GM23338 (cell line): ENCODE measurements at regions not wholly inside any gene's neighbourhood (a gene's known extent, or its start where the extent isn't known, plus 50 kb on each side); places are given as distances from the start of the nearest gene placed in this dataset.

Experiments used
- ATAC-seq: fragments of 200-7000 bp; cut with Tn5 transposase; 3 replicates; pipeline ENCODE4 v1.9.1; 2020
- DNase-seq: peaks from one replicate; pipeline ENCODE4 v3.0.0-alpha.2; 2015; ENCODE audit warnings: low spot score
- H2AFZ ChIP-seq: fragments of 200-600 bp; sonication (generic); 2 replicates; pipeline ENCODE4 v1.8.0; 2016; ENCODE audit warnings: antibody characterized with exemption, mild to moderate bottlenecking, moderate library complexity
- H3F3A ChIP-seq: fragments of 200-600 bp; sonication (generic); replicated peaks from 2 replicates; pipeline ENCODE4 v1.8.0; 2017; ENCODE audit warnings: antibody characterized with exemption, mixed run types, low read depth
- H3K27ac ChIP-seq: fragments of 200-600 bp; sonication (generic); 2 replicates; pipeline ENCODE4 v1.6.1; 2016; ENCODE audit warnings: low read depth
- H3K27me3 ChIP-seq: fragments of 200-600 bp; sonication (generic); 2 replicates; pipeline ENCODE4 v1.8.0; 2016; ENCODE audit warnings: mild to moderate bottlenecking, mixed run types, moderate library complexity; ENCODE audit not compliant: insufficient read depth
- H3K36me3 ChIP-seq: fragments of 200-600 bp; sonication (generic); 2 replicates; pipeline ENCODE4 v1.8.0; 2016; ENCODE audit warnings: mild to moderate bottlenecking; ENCODE audit not compliant: insufficient read depth
- H3K4me1 ChIP-seq: fragments of 200-600 bp; sonication (generic); 2 replicates; pipeline ENCODE4 v1.8.0; 2016; ENCODE audit warnings: mild to moderate bottlenecking, moderate library complexity; ENCODE audit not compliant: insufficient read depth
- H3K4me2 ChIP-seq: fragments of 200-600 bp; sonication (generic); 2 replicates; pipeline ENCODE4 v1.7.1; 2017; ENCODE audit warnings: mixed run types
- H3K4me3 ChIP-seq: fragments of 200-600 bp; sonication (generic); 2 replicates; pipeline ENCODE4 v1.6.1; 2016; ENCODE audit warnings: mixed run types
- H3K79me2 ChIP-seq: fragments of 200-600 bp; sonication (generic); replicated peaks from 2 replicates; pipeline ENCODE4 v1.8.0; 2017; ENCODE audit warnings: mild to moderate bottlenecking; ENCODE audit not compliant: insufficient read depth
- H3K9me2 ChIP-seq: fragments of 200-600 bp; sonication (generic); 2 replicates; pipeline ENCODE4 v1.8.0; 2017; ENCODE audit not compliant: insufficient read depth
- H4K20me1 ChIP-seq: fragments of 200-600 bp; sonication (generic); replicated peaks from 2 replicates; pipeline ENCODE4 v1.8.0; 2017; ENCODE audit warnings: mild to moderate bottlenecking; ENCODE audit not compliant: insufficient read depth
- H3K27ac Mint-ChIP-seq: 2 replicates; pipeline ENCODE4 v1.8.0; 2020; ENCODE audit warnings: inconsistent platforms, mild to moderate bottlenecking, moderate library complexity, mixed read lengths
- H3K27me3 Mint-ChIP-seq: 3 replicates; pipeline ENCODE4 v1.8.0; 2022; ENCODE audit warnings: low read depth, mild to moderate bottlenecking, moderate library complexity, mixed read lengths, inconsistent platforms; ENCODE audit not compliant: insufficient read depth, poor library complexity
- H3K36me3 Mint-ChIP-seq: 3 replicates; pipeline ENCODE4 v1.8.0; 2021; ENCODE audit warnings: low read depth, mild to moderate bottlenecking, inconsistent platforms, moderate library complexity, mixed read lengths
- H3K4me1 Mint-ChIP-seq: 3 replicates; pipeline ENCODE4 v1.8.0; 2020; ENCODE audit warnings: mild to moderate bottlenecking, inconsistent platforms, mixed read lengths
- H3K4me3 Mint-ChIP-seq: 3 replicates; pipeline ENCODE4 v1.8.0; 2021; ENCODE audit warnings: moderate library complexity, mild to moderate bottlenecking, inconsistent platforms, mixed read lengths
- H3K9me3 Mint-ChIP-seq: 3 replicates; pipeline ENCODE4 v1.8.0; 2020; ENCODE audit warnings: moderate library complexity, mild to moderate bottlenecking, inconsistent platforms, mixed read lengths
- CREB1 ChIP-seq: fragments of 250-450 bp; sonication (Bioruptor Pico); IDR thresholded peaks from 2 replicates; pipeline ENCODE4 v1.5.0; 2020; ENCODE audit warnings: low read depth, mild to moderate bottlenecking, moderate library complexity
- EZH2 ChIP-seq: fragments of 200-600 bp; sonication (generic); IDR thresholded peaks from one replicate; pipeline ENCODE4 v1.8.0; 2017; ENCODE audit warnings: antibody characterized with exemption, mild to moderate bottlenecking, low read depth; ENCODE audit not compliant: unreplicated experiment
- EZH2phosphoT487 ChIP-seq: fragments of 200-600 bp; sonication (generic); IDR thresholded peaks from one replicate; pipeline ENCODE4 v1.8.1; 2018; ENCODE audit warnings: antibody characterized with exemption; ENCODE audit not compliant: unreplicated experiment
- JUNB ChIP-seq: IDR thresholded peaks from one replicate; pipeline ENCODE4 v1.6.1; 2016; ENCODE audit warnings: antibody characterized with exemption; ENCODE audit not compliant: unreplicated experiment
- NANOG ChIP-seq: IDR thresholded peaks from 2 replicates; pipeline ENCODE4 v1.6.1; 2016; ENCODE audit warnings: antibody characterized with exemption, borderline replicate concordance
- POLR2AphosphoS5 ChIP-seq: IDR thresholded peaks from 2 replicates; pipeline ENCODE4 v1.6.1; 2016; ENCODE audit warnings: antibody characterized with exemption, low read depth
- STAT1 ChIP-seq: IDR thresholded peaks from one replicate; pipeline ENCODE4 v1.6.1; 2016; ENCODE audit warnings: antibody characterized with exemption; ENCODE audit not compliant: unreplicated experiment
- ZNF114 ChIP-seq: fragments of 250-450 bp; sonication (Bioruptor Pico); IDR thresholded peaks from 2 replicates; pipeline ENCODE4 v1.5.0; 2020; ENCODE audit warnings: mild to moderate bottlenecking, moderate library complexity
- ZNF331 ChIP-seq: fragments of 250-450 bp; sonication (Bioruptor Pico); IDR thresholded peaks from 2 replicates; pipeline ENCODE4 v1.5.0; 2020; ENCODE audit warnings: low read depth, mild to moderate bottlenecking, moderate library complexity
- TF ChIP-seq, protein P1 (sequence below): IDR thresholded peaks from one replicate; pipeline ENCODE4 v1.6.1; 2018; ENCODE audit warnings: antibody characterized with exemption; ENCODE audit not compliant: unreplicated experiment
- TF ChIP-seq, protein P2 (sequence below), 2 experiments: fragments of 200-600 bp in 1 of 2; sonication (generic) in 1 of 2; conservative IDR thresholded peaks; 2 replicates each; pipeline versions ENCODE4 v1.5.1 to v1.6.1; 2016 to 2017; ENCODE audit warnings: antibody characterized with exemption in 2 of 2, low read depth in 2 of 2, mild to moderate bottlenecking in 2 of 2, moderate library complexity in 1 of 2
- TF ChIP-seq, protein P3 (sequence below): fragments of 250-450 bp; sonication (Bioruptor Pico); IDR thresholded peaks from 2 replicates; pipeline ENCODE4 v1.5.0; 2020; ENCODE audit warnings: mild to moderate bottlenecking, moderate library complexity
- TF ChIP-seq, protein P4 (sequence below): IDR thresholded peaks from 2 replicates; pipeline ENCODE4 v1.6.1; 2016; ENCODE audit warnings: antibody characterized with exemption

DNA sequence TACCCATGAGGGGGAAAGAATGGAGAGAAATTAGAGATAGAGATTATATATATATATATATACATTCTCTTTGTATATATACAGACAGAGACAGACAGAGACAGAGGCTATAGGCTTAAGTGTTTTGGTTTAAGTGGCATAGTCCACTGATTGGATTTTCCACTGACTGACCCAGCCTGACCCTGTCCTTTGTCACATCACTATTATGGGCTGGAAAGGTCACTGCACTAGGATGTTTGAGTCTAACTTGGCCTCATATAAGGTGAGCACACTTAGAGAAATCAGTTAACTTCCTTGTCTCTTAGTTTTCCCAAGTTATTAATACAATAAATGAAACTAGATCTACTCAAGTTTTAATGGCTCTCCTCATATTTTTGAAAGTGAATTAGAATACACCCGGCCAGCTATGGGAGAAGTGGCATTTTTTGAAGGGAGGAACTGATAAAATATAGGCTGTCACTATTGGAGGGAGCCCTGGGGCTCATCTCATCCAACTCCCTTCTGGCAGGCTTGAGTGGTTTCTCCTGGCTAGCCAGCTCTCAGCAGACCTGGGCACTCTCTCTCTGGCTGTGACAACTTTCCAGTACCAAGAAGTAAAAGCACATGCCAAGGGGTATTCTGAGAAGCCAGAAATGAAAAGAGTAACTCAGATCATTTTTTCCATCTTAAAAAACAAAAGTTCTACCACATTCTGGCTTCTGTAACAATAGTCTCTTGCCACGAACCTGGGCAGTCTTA lies 455.6 kb upstream of the ANKRD30A start:
- no peaks in the 10 kb centered on the region for H3F3A ChIP-seq
- no peak overlapping the region for H3K27ac ChIP-seq
- H3K27ac Mint-ChIP-seq, result no peak overlapping the region
- H3K4me3 Mint-ChIP-seq, result no peak overlapping the region
- H3K9me2 ChIP-seq, result no peaks in the 10 kb centered on the region
- no peak for ATAC-seq
- no peaks in the 10 kb centered on the region; the same call in 2 of the 3 replicates for H3K9me3 Mint-ChIP-seq
- no peaks in the 10 kb centered on the region for H3K36me3 Mint-ChIP-seq
- no peak for DNase-seq
- no peak overlapping the region for H3K4me3 ChIP-seq
- H3K27me3 Mint-ChIP-seq, result peaks cover 7% of the 10 kb centered on the region
- H3K36me3 ChIP-seq, result no peaks in the 10 kb centered on the region
- H2AFZ ChIP-seq, result no peak overlapping the region
- TF ChIP-seq, protein P1, sequence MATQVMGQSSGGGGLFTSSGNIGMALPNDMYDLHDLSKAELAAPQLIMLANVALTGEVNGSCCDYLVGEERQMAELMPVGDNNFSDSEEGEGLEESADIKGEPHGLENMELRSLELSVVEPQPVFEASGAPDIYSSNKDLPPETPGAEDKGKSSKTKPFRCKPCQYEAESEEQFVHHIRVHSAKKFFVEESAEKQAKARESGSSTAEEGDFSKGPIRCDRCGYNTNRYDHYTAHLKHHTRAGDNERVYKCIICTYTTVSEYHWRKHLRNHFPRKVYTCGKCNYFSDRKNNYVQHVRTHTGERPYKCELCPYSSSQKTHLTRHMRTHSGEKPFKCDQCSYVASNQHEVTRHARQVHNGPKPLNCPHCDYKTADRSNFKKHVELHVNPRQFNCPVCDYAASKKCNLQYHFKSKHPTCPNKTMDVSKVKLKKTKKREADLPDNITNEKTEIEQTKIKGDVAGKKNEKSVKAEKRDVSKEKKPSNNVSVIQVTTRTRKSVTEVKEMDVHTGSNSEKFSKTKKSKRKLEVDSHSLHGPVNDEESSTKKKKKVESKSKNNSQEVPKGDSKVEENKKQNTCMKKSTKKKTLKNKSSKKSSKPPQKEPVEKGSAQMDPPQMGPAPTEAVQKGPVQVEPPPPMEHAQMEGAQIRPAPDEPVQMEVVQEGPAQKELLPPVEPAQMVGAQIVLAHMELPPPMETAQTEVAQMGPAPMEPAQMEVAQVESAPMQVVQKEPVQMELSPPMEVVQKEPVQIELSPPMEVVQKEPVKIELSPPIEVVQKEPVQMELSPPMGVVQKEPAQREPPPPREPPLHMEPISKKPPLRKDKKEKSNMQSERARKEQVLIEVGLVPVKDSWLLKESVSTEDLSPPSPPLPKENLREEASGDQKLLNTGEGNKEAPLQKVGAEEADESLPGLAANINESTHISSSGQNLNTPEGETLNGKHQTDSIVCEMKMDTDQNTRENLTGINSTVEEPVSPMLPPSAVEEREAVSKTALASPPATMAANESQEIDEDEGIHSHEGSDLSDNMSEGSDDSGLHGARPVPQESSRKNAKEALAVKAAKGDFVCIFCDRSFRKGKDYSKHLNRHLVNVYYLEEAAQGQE, result no peak
- TF ChIP-seq NANOG, result no peak
- TF ChIP-seq CREB1, result no peak
- TF ChIP-seq, protein P2, sequence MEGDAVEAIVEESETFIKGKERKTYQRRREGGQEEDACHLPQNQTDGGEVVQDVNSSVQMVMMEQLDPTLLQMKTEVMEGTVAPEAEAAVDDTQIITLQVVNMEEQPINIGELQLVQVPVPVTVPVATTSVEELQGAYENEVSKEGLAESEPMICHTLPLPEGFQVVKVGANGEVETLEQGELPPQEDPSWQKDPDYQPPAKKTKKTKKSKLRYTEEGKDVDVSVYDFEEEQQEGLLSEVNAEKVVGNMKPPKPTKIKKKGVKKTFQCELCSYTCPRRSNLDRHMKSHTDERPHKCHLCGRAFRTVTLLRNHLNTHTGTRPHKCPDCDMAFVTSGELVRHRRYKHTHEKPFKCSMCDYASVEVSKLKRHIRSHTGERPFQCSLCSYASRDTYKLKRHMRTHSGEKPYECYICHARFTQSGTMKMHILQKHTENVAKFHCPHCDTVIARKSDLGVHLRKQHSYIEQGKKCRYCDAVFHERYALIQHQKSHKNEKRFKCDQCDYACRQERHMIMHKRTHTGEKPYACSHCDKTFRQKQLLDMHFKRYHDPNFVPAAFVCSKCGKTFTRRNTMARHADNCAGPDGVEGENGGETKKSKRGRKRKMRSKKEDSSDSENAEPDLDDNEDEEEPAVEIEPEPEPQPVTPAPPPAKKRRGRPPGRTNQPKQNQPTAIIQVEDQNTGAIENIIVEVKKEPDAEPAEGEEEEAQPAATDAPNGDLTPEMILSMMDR (conservative IDR thresholded peaks at IDR 0.05; ENCODE audit: low read depth in 2 of 2), result no peak
- no peak for TF ChIP-seq STAT1
- TF ChIP-seq, protein P3, sequence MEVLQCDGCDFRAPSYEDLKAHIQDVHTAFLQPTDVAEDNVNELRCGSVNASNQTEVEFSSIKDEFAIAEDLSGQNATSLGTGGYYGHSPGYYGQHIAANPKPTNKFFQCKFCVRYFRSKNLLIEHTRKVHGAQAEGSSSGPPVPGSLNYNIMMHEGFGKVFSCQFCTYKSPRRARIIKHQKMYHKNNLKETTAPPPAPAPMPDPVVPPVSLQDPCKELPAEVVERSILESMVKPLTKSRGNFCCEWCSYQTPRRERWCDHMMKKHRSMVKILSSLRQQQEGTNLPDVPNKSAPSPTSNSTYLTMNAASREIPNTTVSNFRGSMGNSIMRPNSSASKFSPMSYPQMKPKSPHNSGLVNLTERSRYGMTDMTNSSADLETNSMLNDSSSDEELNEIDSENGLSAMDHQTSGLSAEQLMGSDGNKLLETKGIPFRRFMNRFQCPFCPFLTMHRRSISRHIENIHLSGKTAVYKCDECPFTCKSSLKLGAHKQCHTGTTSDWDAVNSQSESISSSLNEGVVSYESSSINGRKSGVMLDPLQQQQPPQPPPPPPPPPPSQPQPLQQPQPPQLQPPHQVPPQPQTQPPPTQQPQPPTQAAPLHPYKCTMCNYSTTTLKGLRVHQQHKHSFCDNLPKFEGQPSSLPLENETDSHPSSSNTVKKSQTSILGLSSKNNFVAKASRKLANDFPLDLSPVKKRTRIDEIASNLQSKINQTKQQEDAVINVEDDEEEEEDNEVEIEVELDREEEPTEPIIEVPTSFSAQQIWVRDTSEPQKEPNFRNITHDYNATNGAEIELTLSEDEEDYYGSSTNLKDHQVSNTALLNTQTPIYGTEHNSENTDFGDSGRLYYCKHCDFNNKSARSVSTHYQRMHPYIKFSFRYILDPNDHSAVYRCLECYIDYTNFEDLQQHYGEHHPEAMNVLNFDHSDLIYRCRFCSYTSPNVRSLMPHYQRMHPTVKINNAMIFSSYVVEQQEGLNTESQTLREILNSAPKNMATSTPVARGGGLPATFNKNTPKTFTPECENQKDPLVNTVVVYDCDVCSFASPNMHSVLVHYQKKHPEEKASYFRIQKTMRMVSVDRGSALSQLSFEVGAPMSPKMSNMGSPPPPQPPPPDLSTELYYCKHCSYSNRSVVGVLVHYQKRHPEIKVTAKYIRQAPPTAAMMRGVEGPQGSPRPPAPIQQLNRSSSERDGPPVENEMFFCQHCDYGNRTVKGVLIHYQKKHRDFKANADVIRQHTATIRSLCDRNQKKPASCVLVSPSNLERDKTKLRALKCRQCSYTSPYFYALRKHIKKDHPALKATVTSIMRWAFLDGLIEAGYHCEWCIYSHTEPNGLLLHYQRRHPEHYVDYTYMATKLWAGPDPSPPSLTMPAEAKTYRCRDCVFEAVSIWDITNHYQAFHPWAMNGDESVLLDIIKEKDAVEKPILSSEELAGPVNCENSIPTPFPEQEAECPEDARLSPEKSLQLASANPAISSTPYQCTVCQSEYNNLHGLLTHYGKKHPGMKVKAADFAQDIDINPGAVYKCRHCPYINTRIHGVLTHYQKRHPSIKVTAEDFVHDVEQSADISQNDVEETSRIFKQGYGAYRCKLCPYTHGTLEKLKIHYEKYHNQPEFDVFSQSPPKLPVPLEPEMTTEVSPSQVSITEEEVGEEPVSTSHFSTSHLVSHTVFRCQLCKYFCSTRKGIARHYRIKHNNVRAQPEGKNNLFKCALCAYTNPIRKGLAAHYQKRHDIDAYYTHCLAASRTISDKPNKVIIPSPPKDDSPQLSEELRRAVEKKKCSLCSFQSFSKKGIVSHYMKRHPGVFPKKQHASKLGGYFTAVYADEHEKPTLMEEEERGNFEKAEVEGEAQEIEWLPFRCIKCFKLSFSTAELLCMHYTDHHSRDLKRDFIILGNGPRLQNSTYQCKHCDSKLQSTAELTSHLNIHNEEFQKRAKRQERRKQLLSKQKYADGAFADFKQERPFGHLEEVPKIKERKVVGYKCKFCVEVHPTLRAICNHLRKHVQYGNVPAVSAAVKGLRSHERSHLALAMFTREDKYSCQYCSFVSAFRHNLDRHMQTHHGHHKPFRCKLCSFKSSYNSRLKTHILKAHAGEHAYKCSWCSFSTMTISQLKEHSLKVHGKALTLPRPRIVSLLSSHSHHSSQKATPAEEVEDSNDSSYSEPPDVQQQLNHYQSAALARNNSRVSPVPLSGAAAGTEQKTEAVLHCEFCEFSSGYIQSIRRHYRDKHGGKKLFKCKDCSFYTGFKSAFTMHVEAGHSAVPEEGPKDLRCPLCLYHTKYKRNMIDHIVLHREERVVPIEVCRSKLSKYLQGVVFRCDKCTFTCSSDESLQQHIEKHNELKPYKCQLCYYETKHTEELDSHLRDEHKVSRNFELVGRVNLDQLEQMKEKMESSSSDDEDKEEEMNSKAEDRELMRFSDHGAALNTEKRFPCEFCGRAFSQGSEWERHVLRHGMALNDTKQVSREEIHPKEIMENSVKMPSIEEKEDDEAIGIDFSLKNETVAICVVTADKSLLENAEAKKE (CRISPR knock-in tag), result no peak
- no peak for TF ChIP-seq EZH2
- no peak for TF ChIP-seq POLR2AphosphoS5
- TF ChIP-seq JUNB, result no peak
- TF ChIP-seq EZH2phosphoT487, result no peak
- no peak for TF ChIP-seq ZNF331 (CRISPR knock-in tag)
- TF ChIP-seq, protein P4, sequence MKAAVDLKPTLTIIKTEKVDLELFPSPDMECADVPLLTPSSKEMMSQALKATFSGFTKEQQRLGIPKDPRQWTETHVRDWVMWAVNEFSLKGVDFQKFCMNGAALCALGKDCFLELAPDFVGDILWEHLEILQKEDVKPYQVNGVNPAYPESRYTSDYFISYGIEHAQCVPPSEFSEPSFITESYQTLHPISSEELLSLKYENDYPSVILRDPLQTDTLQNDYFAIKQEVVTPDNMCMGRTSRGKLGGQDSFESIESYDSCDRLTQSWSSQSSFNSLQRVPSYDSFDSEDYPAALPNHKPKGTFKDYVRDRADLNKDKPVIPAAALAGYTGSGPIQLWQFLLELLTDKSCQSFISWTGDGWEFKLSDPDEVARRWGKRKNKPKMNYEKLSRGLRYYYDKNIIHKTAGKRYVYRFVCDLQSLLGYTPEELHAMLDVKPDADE, result no peak
- no peak for TF ChIP-seq ZNF114 (CRISPR knock-in tag)
- H3K4me2 ChIP-seq, result no peak overlapping the region
- no peaks in the 10 kb centered on the region for H3K4me1 ChIP-seq
- no peaks in the 10 kb centered on the region for H3K27me3 ChIP-seq
- H4K20me1 ChIP-seq, result no peaks in the 10 kb centered on the region
- no peaks in the 10 kb centered on the region for H3K79me2 ChIP-seq
- H3K4me1 Mint-ChIP-seq, result no peaks in the 10 kb centered on the region
